ENCODE measurements at regions not wholly inside any gene's neighbourhood (a gene's known extent, or its start where the extent isn't known, plus 50 kb on each side); places are given as distances from the start of the nearest gene placed in this dataset.

GRCh38 chr4:166493924-166494345, 620.9 kb downstream of the TLL1 start:
- TF ChIP-seq CTCF (IDR thresholded peaks at IDR 0.05; ENCODE audit: low read length, missing control alignments) = no peak
- DNase-seq (ENCODE audit: low read depth) = peak; percentile 14

GRCh38 chr4:166498546-166498945, 625.5 kb downstream of the TLL1 start:
- peak; percentile 36 for DNase-seq (ENCODE audit: low read depth)
- no peak for TF ChIP-seq CTCF (IDR thresholded peaks at IDR 0.05; ENCODE audit: low read length, missing control alignments)
- H3K4me3 ChIP-seq (replicated peaks; ENCODE audit: low read depth, low read length) = no peak overlapping the region

More at GRCh38 chr4:166493924-166494345, 620.9 kb downstream of the TLL1 start:
- no peak overlapping the region for H3K4me3 ChIP-seq (replicated peaks; ENCODE audit: low read depth, low read length)

GRCh38 chr4:166499820-166500219, 626.8 kb downstream of the TLL1 start:
- no peak overlapping the region for H3K4me3 ChIP-seq (replicated peaks; ENCODE audit: low read depth, low read length)
- TF ChIP-seq CTCF (IDR thresholded peaks at IDR 0.05; ENCODE audit: low read length, missing control alignments) = no peak
- peak; percentile 15 for DNase-seq (ENCODE audit: low read depth)

GRCh38 chr4:166501941-166502382, 628.9 kb downstream of the TLL1 start:
- TF ChIP-seq CTCF (IDR thresholded peaks at IDR 0.05; ENCODE audit: low read length, missing control alignments) = peak; percentile 67
- no peak overlapping the region for H3K4me3 ChIP-seq (replicated peaks; ENCODE audit: low read depth, low read length)
- DNase-seq (ENCODE audit: low read depth) = peak; percentile 55

GRCh38 chr4:166502660-166503059, 629.6 kb downstream of the TLL1 start:
- DNase-seq (ENCODE audit: low read depth) = no peak
- no peak overlapping the region for H3K4me3 ChIP-seq (replicated peaks; ENCODE audit: low read depth, low read length)
- no peak for TF ChIP-seq CTCF (IDR thresholded peaks at IDR 0.05; ENCODE audit: low read length, missing control alignments)

GRCh38 chr4:166506051-166506450, 633.0 kb downstream of the TLL1 start:
- no peak overlapping the region for H3K4me3 ChIP-seq (replicated peaks; ENCODE audit: low read depth, low read length)
- TF ChIP-seq CTCF (IDR thresholded peaks at IDR 0.05; ENCODE audit: low read length, missing control alignments) = no peak
- no peak for DNase-seq (ENCODE audit: low read depth)

- H3K4me3 ChIP-seq (replicated peaks; ENCODE audit: low read depth, low read length) = no peak overlapping the region
- no peak for DNase-seq (ENCODE audit: low read depth)
- TF ChIP-seq CTCF (IDR thresholded peaks at IDR 0.05; ENCODE audit: low read length, missing control alignments) = no peak
These were observed 639.2 kb downstream of the TLL1 start for GRCh38 chr4:166512267-166512666.
